ENCODE measurements at regions not wholly inside any gene's neighbourhood (a gene's known extent, or its start where the extent isn't known, plus 50 kb on each side); places are given as distances from the start of the nearest gene placed in this dataset.

GRCh38 chr13:85910962-85911361 is 111.7 kb upstream of the SLITRK6 start:
- TF ChIP-seq, protein P1, sequence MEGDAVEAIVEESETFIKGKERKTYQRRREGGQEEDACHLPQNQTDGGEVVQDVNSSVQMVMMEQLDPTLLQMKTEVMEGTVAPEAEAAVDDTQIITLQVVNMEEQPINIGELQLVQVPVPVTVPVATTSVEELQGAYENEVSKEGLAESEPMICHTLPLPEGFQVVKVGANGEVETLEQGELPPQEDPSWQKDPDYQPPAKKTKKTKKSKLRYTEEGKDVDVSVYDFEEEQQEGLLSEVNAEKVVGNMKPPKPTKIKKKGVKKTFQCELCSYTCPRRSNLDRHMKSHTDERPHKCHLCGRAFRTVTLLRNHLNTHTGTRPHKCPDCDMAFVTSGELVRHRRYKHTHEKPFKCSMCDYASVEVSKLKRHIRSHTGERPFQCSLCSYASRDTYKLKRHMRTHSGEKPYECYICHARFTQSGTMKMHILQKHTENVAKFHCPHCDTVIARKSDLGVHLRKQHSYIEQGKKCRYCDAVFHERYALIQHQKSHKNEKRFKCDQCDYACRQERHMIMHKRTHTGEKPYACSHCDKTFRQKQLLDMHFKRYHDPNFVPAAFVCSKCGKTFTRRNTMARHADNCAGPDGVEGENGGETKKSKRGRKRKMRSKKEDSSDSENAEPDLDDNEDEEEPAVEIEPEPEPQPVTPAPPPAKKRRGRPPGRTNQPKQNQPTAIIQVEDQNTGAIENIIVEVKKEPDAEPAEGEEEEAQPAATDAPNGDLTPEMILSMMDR (IDR thresholded peaks at IDR 0.05; ENCODE audit: control extremely low read depth in 1 of 3, insufficient read depth in 1 of 3, low read depth in 1 of 3, low read length in 3 of 3), result no peak
- TF ChIP-seq RAD21 (IDR thresholded peaks at IDR 0.05 in 1 of 2, conservative IDR thresholded peaks at IDR 0.05 in 1 of 2; ENCODE audit: low read depth in 2 of 2, low read length in 2 of 2), result no peak
- no peak for TF ChIP-seq SRF (IDR thresholded peaks at IDR 0.05; ENCODE audit: low read depth, low read length)
- TF ChIP-seq POLR2AphosphoS5 (IDR thresholded peaks at IDR 0.05; ENCODE audit: low read depth, low read length), result no peak
- TF ChIP-seq EP300 (IDR thresholded peaks at IDR 0.05; ENCODE audit: borderline replicate concordance in 1 of 2, low read depth in 2 of 2, low read length in 2 of 2), result no peak
- no peak for TF ChIP-seq TBP (IDR thresholded peaks at IDR 0.05; ENCODE audit: low read depth, low read length)
- TF ChIP-seq POLR2A (IDR thresholded peaks at IDR 0.05; ENCODE audit: control extremely low read depth in 1 of 2, low read depth in 2 of 2, low read length in 2 of 2), result no peak
- TF ChIP-seq EZH2 (IDR thresholded peaks at IDR 0.05; ENCODE audit: low read depth, low read length, severe bottlenecking), result no peak
- TF ChIP-seq CHD1 (IDR thresholded peaks at IDR 0.05; ENCODE audit: low read depth, low read length), result no peak
- TF ChIP-seq RFX5 (IDR thresholded peaks at IDR 0.05; ENCODE audit: borderline replicate concordance, low read depth, low read length), result no peak
- TF ChIP-seq, protein P2, sequence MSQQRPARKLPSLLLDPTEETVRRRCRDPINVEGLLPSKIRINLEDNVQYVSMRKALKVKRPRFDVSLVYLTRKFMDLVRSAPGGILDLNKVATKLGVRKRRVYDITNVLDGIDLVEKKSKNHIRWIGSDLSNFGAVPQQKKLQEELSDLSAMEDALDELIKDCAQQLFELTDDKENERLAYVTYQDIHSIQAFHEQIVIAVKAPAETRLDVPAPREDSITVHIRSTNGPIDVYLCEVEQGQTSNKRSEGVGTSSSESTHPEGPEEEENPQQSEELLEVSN (IDR thresholded peaks at IDR 0.05), result no peak
- TF ChIP-seq, protein P3, sequence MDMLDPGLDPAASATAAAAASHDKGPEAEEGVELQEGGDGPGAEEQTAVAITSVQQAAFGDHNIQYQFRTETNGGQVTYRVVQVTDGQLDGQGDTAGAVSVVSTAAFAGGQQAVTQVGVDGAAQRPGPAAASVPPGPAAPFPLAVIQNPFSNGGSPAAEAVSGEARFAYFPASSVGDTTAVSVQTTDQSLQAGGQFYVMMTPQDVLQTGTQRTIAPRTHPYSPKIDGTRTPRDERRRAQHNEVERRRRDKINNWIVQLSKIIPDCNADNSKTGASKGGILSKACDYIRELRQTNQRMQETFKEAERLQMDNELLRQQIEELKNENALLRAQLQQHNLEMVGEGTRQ (IDR thresholded peaks at IDR 0.05; ENCODE audit: low read length), result no peak
